ENCODE measurements at regions not wholly inside any gene's neighbourhood (a gene's known extent, or its start where the extent isn't known, plus 50 kb on each side); places are given as distances from the start of the nearest gene placed in this dataset.

- TF ChIP-seq E2F1 (CRISPR knock-in tag; IDR thresholded peaks at IDR 0.05) (no peak), IRF1 (CRISPR knock-in tag; IDR thresholded peaks at IDR 0.05) (no peak), ZSCAN18 (CRISPR knock-in tag; IDR thresholded peaks at IDR 0.05) (no peak)
Measured at GRCh38 chr2:106990297-106990696, 104.3 kb upstream of the ST6GAL2 start.
